NCI-H2227 (cell line): ENCODE measurements at regions not wholly inside any gene's neighbourhood (a gene's known extent, or its start where the extent isn't known, plus 50 kb on each side); places are given as distances from the start of the nearest gene placed in this dataset.
A peak's percentile ranks its signal among the peaks of the same experiment; 100 is the strongest.

Experiments used
- DNase-seq: peaks from one replicate; lab custom pipeline; 2025; ENCODE audit not compliant: unreplicated experiment; lab: John Stamatoyannopoulos, UW

DNA sequence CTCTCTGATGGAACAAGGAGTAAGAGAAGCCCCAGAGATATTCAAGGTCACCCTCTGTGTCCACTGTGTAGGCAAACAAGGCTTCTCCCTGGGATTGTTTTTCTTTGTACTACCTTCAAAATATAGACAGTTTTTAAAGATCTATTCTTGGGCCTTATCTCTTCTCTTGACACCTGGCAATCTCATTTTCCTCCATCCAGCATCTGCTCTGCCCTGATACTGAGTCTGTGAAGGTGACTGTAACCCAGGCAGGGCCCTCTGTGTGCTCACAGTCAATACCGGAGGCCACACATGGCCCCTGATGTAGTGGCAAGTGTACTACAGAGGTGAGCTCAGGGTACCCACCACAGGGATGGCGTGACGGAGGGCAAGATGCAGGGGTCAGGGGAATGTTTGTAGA is 221.1 kb downstream of the SNX10 start:
- DNase-seq = no peak

GRCh38 chr7:26513948-26514347 is 222.3 kb downstream of the SNX10 start:
- DNase-seq = no peak

GRCh38 chr7:26514633-26515032 is 223.0 kb downstream of the SNX10 start:
- DNase-seq = no peak

- peak; percentile 32 for DNase-seq
These were observed 223.7 kb downstream of the SNX10 start for GRCh38 chr7:26515314-26515842.

DNA sequence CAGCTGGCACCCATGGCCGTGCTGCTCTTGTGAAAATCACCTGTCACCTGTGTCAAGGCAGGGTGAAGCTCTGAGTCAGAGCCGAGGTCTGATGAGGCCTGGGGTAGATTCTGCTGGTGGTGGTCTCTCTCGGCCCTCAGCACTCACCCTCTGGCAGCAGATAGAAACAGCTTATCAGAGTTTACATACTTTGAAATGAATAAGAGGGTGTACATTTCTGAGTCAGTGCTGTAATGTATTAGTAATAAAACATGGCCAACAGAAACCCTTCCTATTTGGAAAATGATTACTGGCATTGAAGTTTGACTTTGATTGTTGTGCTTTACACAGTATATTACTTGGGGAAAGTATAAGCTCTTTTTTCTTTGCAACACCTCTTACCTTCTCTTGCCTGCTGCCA is 228.8 kb downstream of the SNX10 start:
- no peak for DNase-seq

GRCh38 chr7:26522633-26523032 is 231.0 kb downstream of the SNX10 start:
- no peak for DNase-seq

- peak; percentile 68 for DNase-seq
These were observed 234.0 kb downstream of the SNX10 start for GRCh38 chr7:26525398-26526264.

DNA sequence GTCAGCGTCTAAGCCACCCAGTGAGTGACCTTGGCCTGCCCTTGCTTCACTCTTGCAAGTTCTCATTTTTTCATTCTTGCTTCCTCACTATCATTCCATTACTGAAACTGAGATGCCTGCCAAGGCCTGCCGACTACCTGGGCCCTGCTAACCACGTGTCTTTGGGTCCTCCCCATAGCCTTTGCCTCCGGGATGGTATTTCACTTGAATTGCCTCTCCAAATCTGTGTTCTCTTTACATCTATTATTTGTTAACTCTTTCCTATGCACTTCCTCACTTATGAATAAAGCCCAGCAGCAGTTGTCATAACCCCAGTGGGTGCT is 234.6 kb downstream of the SNX10 start:
- DNase-seq = no peak

DNA sequence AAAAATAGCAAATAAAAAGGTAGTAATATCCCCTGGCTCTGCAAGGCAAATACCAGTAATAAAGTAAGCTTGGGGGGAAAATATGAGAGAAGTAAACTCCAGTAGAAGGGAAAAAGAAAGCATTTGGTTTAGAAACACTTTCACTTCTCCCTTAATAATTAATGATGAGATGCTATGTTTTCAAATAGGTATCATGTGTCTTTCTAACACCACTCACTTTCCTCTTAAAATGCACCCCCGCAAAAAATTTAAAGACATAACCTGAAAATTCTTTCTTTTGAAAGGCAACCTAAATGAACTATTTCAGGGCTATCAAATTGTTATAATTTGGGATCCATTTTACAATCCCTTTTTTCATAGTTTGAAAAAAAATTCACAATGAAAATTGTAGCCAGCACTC is 240.3 kb downstream of the SNX10 start:
- DNase-seq = peak; percentile 40

DNA sequence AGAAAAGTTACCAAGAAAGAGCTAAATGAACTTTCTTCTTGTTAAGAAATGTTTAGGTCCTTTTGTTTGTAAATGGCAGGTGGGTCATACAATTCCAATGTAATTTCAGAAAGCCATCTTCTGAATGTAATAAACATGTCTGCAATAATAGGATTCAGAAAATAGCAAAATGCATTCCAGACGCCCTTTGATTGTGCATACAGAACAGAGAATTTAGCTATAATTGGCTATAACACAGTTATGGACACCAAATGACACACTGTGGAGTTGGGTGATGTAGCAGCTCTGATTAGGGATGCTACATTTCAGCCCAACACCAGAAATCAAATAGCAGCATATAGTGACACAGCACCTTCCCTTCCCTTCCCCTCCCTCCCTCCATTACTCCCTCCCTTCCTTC is 240.8 kb downstream of the SNX10 start:
- DNase-seq = peak; percentile 29

DNA sequence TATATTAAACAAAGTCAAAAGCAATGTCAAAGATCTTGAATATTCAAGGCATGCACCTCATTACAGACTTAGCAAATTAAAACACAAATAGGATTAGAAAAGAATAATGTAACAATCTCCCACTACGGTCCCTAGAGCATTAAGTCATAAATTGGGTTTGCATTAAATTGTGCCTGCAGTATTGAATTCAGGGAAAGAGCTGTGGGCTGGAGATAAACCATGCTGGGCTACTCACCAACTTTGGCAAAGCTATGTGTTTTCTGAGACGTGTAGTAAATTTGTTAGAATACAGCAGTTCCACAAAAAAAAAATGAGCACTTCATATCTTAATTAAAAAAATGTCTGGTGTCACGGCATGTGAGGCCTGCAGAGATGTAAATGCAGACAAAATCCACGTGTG is 241.6 kb downstream of the SNX10 start:
- DNase-seq = no peak

DNA sequence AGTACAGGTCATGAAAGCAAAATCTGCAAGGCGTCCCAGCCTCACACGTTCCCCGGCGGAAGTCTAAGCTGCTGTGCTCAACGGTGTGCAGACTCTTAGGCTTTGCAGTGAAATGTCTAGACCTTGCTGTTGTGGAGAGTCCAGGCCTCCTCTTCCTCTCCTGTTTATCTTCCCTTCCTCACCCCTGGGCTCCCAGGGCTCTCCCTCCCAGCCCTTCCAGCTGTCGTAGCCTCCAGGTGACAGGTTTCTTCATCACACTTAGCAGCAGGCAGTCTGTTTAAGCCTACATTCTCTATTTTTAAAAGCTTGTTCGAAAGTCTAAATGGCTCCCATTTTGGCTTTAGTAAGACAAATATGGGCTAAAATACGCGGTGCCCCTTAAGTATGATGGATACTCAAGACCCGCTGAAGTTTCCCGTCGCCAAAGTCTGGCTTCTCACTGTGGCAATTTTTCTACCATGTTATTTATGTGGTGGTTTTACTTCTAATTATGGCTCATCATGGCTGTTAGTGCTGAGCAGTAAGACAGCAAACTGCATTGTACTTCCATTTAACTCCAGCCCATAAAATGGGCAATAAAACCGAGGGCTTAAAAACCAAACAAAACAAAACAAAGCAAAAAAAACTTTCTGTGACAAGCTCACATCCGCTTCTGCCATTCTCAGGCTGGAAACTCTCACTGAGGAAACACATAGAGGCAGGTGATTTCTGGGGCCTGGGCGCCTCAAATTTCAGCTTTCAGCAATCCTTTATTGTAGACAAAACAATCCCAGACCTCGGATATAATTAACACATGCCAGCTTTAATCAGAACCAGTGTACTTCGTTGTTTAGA is 243.2 kb downstream of the SNX10 start:
- DNase-seq = peak; percentile 71

GRCh38 chr7:26535483-26536007 is 243.9 kb downstream of the SNX10 start:
- peak; percentile 50 for DNase-seq

DNA sequence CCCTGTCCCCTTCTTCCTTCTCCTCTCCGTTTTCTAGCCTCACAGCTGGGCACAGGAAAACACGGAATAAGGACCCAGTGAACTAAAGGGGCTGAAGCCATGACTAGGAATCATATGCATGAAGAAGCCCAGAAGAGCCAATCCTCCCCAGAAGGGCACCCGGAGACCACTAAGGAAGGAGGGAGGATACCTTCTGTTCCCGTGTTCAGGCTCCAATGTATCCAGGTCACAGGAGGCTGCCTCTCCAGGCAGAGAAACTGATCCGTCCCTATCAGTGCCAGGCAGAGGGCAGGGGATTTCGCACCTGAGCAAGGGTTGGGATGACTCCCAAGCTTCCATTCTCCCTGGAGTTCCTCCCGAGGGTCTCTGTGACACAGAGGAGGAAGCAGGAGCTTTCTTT is 246.6 kb downstream of the SNX10 start:
- no peak for DNase-seq

- no peak for DNase-seq
These were observed 247.0 kb downstream of the SNX10 start for GRCh38 chr7:26538689-26539088.

DNA sequence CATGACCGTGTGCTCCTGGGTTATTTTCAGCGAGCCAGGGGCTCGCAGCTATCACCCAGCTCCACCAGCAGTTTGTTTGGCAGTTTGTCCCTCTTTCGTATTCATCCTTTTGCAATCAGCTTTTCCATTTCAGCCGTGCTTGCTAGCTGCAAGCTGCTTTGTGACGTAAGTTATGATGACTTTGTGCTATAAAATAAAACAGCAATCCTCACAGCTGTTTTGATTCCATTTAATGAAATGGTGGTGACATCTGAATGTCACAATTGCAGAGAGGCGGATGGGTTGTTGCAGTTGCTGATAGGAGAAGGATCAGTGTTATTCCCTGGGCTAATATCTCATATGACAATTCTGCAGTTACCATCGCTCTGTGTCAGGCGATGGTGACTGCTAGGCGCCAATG is 251.7 kb downstream of the SNX10 start:
- no peak for DNase-seq

DNA sequence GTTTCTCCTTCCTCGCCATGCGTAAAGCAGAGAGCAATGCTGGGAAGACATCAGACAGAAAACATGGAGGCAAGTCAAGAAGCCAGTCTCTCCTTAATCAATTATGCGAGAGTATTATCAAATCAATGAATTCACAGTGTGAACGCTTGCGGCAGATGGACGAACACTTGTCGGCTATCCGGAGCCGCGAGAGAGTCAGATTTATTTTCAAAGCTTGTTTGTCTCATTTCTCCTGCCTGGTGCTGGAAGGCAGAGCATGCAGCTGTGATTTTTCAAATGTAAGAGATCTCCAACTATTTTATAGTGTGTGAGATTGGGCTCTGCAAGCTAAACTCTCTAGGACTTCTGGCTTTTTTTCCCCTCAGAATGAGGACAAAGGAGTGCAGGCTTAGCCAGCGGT is 252.3 kb downstream of the SNX10 start:
- no peak for DNase-seq

DNA sequence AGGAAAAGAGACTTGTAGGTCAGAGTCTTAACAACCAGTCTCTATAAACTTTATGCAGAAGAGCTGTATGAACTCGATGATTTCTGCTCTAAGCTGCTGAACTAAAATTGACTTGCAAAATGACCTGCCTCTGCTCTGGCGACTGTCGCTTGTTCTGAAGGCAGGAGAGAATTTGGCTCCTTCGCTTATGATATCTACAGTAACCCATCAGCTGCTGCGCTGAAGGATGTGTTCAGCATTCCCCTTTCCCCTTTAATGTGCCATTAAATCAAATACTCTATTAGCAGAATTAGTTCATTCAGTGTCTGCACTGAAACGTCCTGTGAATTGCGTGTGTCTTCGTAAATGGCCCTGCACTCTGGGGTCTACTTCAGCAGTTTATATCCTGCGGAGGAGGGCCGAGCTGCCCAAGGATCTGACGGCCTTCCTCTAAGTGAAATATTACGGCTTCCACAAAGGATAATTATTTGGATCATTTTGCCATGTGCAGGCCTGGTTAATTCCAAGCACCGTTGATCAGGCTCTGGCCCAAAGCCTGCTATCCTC is 254.9 kb downstream of the SNX10 start:
- peak; percentile 29 for DNase-seq

DNA sequence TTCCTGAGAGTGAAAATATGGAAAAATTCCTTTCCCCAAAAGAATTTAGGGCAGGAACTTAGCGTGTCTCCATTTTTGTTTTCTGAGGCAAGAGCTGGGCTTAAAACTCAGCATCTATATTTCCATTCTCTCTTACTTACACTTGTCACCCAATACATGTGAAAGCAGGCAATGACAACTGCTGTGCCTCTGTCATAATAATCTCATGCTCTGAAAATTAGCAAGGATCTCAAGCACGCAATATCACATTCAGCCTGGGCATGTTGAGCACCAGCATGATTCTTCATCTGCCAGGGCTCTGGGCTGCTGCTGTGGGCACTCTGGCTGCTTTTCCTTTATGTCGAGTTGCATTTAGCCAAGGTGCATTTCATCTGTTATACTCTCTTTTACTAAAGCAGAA is 255.5 kb downstream of the SNX10 start:
- no peak for DNase-seq

DNA sequence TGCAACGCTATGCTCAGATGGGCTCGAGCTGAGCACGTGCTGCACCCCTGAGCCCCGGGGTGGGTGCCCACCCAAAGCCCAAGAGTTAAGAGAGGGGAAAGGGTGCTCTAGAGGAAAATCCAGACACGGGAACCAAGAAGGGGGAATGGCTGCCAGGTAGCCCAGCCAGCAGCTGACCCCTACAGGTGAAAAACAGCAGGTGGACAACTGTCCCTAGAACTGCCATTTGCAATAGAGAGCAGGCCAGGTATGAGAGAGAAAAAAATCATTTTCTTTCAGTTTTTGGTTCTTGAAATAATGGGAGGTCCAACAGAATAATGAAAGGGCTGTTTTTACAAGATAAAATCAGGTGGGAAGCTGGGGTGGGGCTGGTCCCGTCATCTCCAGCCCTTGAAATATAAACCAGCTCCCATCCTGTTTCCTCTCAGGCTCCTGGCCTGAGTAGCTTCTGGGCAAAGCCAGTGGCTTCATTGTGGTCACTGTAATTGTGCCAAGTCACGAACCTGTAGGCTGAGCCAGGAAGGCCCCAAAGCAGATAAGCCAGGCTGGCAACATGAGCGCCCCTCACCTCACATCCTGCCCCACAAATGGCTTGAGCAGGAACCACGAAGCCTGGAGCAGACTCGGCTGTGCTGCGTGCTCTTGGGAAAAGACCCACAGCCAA is 257.8 kb downstream of the SNX10 start:
- no peak for DNase-seq

DNA sequence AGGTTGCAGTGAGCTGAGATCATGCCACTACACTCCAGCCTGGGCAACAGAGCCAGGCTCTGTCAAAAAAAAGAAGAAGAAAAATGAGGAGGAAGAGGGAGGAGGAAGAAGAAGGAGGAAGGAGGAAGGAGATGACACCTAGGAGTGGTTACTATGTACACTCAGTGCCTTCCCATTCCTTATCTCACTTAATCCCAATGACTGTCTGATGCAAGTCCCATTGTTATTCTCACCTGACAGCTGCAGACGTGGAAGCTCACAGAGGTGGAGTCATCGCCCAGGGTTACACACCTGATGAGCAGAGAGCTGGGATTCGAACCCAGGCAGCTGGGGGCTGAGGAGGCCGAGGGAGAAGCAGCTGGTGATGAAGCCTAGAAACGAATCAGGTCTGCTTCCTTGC is 258.8 kb downstream of the SNX10 start:
- no peak for DNase-seq
